ENCODE measurements at regions not wholly inside any gene's neighbourhood (a gene's known extent, or its start where the extent isn't known, plus 50 kb on each side); places are given as distances from the start of the nearest gene placed in this dataset.

GRCh38 chr4:159489646-159490045 is 386.8 kb downstream of the RAPGEF2 start:
- Histone ChIP-seq H3K9me3 (ENCODE audit: control insufficient read depth, insufficient read depth, low read depth, low read length) (no peaks in the 10 kb centered on the region), H3K4me1 (ENCODE audit: control insufficient read depth, insufficient read depth, low read length) (no peaks in the 10 kb centered on the region), H3K27me3 (ENCODE audit: control insufficient read depth, insufficient read depth, low read length) (no peaks in the 10 kb centered on the region), H3K4me3 (ENCODE audit: low read depth in 2 of 2, low read length in 2 of 2) (no peak overlapping the region), H3K27ac (ENCODE audit: low read length) (no peak overlapping the region), H3K36me3 (ENCODE audit: control insufficient read depth, insufficient read depth, low read length) (no peaks in the 10 kb centered on the region)
- in situ Hi-C loops (cut with HindIII; ENCODE audit: low pct_unique_long_range_greater_than_20kb, low sequenced_read_pairs): no loop called here
- TF ChIP-seq TCF7L2 (IDR thresholded peaks at IDR 0.05; ENCODE audit: low read depth, low read length) (no peak), POLR2AphosphoS5 (IDR thresholded peaks at IDR 0.05; ENCODE audit: low read depth, low read length) (no peak), REST (IDR thresholded peaks at IDR 0.05; ENCODE audit: insufficient read depth in 1 of 2, low read depth in 2 of 2, low read length in 1 of 2) (no peak), SIN3A (IDR thresholded peaks at IDR 0.05; ENCODE audit: borderline replicate concordance, insufficient read depth, low read depth, low read length) (no peak), CTCF (IDR thresholded peaks at IDR 0.05) (no peak)
- intact Hi-C loops (cut with micrococcal nuclease; ENCODE audit: unreplicated experiment): no loop called here
- ATAC-seq (no peak), DNase-seq (ENCODE audit: low read depth, low spot score) (no peak)
- BruUV-seq (replicated peaks): no TSS peak
- ChIA-PET CTCF (no interaction called here), POLR2A (no interaction called here)

GRCh38 chr4:159495515-159496236 is 392.8 kb downstream of the RAPGEF2 start:
- Histone ChIP-seq H3K4me3 (ENCODE audit: low read depth in 2 of 2, low read length in 2 of 2) (no peak overlapping the region), H3K27me3 (ENCODE audit: control insufficient read depth, insufficient read depth, low read length) (no peaks in the 10 kb centered on the region), H3K36me3 (ENCODE audit: control insufficient read depth, insufficient read depth, low read length) (no peaks in the 10 kb centered on the region), H3K9me3 (ENCODE audit: control insufficient read depth, insufficient read depth, low read depth, low read length) (no peaks in the 10 kb centered on the region), H3K4me1 (ENCODE audit: control insufficient read depth, insufficient read depth, low read length) (no peaks in the 10 kb centered on the region), H3K27ac (ENCODE audit: low read length) (no peak overlapping the region)
- ATAC-seq (no peak), DNase-seq (ENCODE audit: low read depth, low spot score) (no peak)
- TF ChIP-seq SIN3A (IDR thresholded peaks at IDR 0.05; ENCODE audit: borderline replicate concordance, insufficient read depth, low read depth, low read length) (no peak), POLR2AphosphoS5 (IDR thresholded peaks at IDR 0.05; ENCODE audit: low read depth, low read length) (no peak), REST (IDR thresholded peaks at IDR 0.05; ENCODE audit: insufficient read depth in 1 of 2, low read depth in 2 of 2, low read length in 1 of 2) (no peak), TCF7L2 (IDR thresholded peaks at IDR 0.05; ENCODE audit: low read depth, low read length) (no peak), CTCF (IDR thresholded peaks at IDR 0.05) (no peak)
- in situ Hi-C loops (cut with HindIII; ENCODE audit: low pct_unique_long_range_greater_than_20kb, low sequenced_read_pairs) (no loop called here), intact Hi-C loops (cut with micrococcal nuclease; ENCODE audit: unreplicated experiment) (no loop called here)
- BruUV-seq (replicated peaks): no TSS peak
- POLR2A ChIA-PET: no interaction called here
- CTCF ChIA-PET: no interaction called here

Data from Panc1 (cell line).